B cell (primary cell): ENCODE measurements at regions not wholly inside any gene's neighbourhood (a gene's known extent, or its start where the extent isn't known, plus 50 kb on each side); places are given as distances from the start of the nearest gene placed in this dataset.

ENCODE experiments used
- ATAC-seq: fragments of 200-7000 bp; cut with Tn5 transposase; one replicate; pipeline ENCODE4 v1.10.0; 2021; ENCODE audit warnings: low read depth, mild to moderate bottlenecking, moderate number of reproducible peaks, moderate library complexity
- CTCF ChIA-PET: fragments of 350-600 bp; sonication (Branson Sonifier 250); formaldehyde crosslinking; loops from one replicate; lab custom pipeline; 2021; ENCODE audit warnings: antibody characterized with exemption, inconsistent platforms; lab: Charles Lee
- POLR2A ChIA-PET: fragments of 350-600 bp; sonication (Branson Sonifier 250); formaldehyde crosslinking; loops from one replicate; lab custom pipeline; 2021; ENCODE audit warnings: antibody characterized with exemption; lab: Charles Lee
- DNase-seq: peaks from one replicate; pipeline ENCODE4 v3.0.0; 2013
- H2AFZ ChIP-seq: 2 replicates; pipeline ENCODE4 v1.6.1; 2012; ENCODE audit warnings: mild to moderate bottlenecking, low read depth, low read length; ENCODE audit not compliant: insufficient read depth, poor library complexity, severe bottlenecking
- H3K27ac ChIP-seq, 2 donors: 1 replicate in 1 of 2; 2 replicates in 1 of 2; pipeline ENCODE4 v1.5.1; 2012 to 2013; ENCODE audit warnings: low read length in 2 of 2, mild to moderate bottlenecking in 2 of 2, moderate library complexity in 1 of 2
- H3K27me3 ChIP-seq, 4 experiments: fragments of 200-600 bp in 1 of 4; sonication (generic) in 1 of 4; replicated peaks in 1 of 4; 1 replicate in 2 of 4; 2 replicates in 2 of 4; pipeline versions ENCODE4 v1.6.1 to v1.7.0; 2013 to 2016; ENCODE audit warnings: low read length in 3 of 4, mild to moderate bottlenecking in 2 of 4, mixed read lengths in 1 of 4, moderate library complexity in 1 of 4; ENCODE audit not compliant: insufficient read depth in 4 of 4, control insufficient read depth in 3 of 4; ENCODE audit errors: control extremely low read depth in 1 of 4
- H3K36me3 ChIP-seq, 2 experiments: replicated peaks in 1 of 2; 1 replicate in 1 of 2; 2 replicates in 1 of 2; pipeline versions ENCODE4 v1.6.1 to v1.7.1; 2013; ENCODE audit warnings: low read length in 1 of 2; ENCODE audit not compliant: insufficient read depth in 2 of 2, control insufficient read depth in 1 of 2; ENCODE audit errors: control extremely low read depth in 1 of 2, extremely low read depth in 1 of 2
- H3K4me1 ChIP-seq, 2 donors: fragments of 200-600 bp in 1 of 2; sonication (generic) in 1 of 2; 1 replicate in 1 of 2; 2 replicates in 1 of 2; pipeline versions ENCODE4 v1.5.1 to v1.6.1; 2013 to 2017; ENCODE audit warnings: low read length in 2 of 2; ENCODE audit not compliant: control insufficient read depth in 2 of 2, insufficient read depth in 2 of 2
- H3K4me2 ChIP-seq: replicated peaks from 2 replicates; pipeline ENCODE3; 2012; ENCODE audit warnings: mild to moderate bottlenecking, low read depth, low read length; ENCODE audit not compliant: poor library complexity, severe bottlenecking
- H3K4me3 ChIP-seq, 5 experiments: fragments of 200-600 bp in 1 of 5; sonication (generic) in 1 of 5; 1 replicate in 3 of 5; 2 replicates in 2 of 5; pipeline versions ENCODE4 v1.5.1 to v1.7.0; 2011 to 2016; ENCODE audit warnings: low read length in 4 of 5, mild to moderate bottlenecking in 4 of 5, low read depth in 2 of 5, control low read depth in 1 of 5, moderate library complexity in 1 of 5; ENCODE audit not compliant: insufficient read depth in 1 of 5; ENCODE audit errors: control extremely low read depth in 1 of 5, extremely low read depth in 1 of 5
- H3K79me2 ChIP-seq: fragments of 200-600 bp; sonication (generic); one replicate; pipeline ENCODE4 v1.6.0; 2016; ENCODE audit warnings: low read length; ENCODE audit not compliant: control insufficient read depth, insufficient read depth
- H3K9ac ChIP-seq: fragments of 200-600 bp; sonication (generic); 2 replicates; pipeline ENCODE4 v1.6.1; 2017; ENCODE audit warnings: mild to moderate bottlenecking, low read length, moderate library complexity
- H3K9me3 ChIP-seq, 3 donors: one replicate each; pipeline versions ENCODE4 v1.6.1 to v1.7.1; 2013; ENCODE audit warnings: low read length in 2 of 3; ENCODE audit not compliant: control insufficient read depth in 2 of 3, insufficient read depth in 1 of 3; ENCODE audit errors: control extremely low read depth in 1 of 3
- H4K20me1 ChIP-seq: 2 replicates; pipeline ENCODE4 v1.6.0; 2012; ENCODE audit warnings: mild to moderate bottlenecking, low read length; ENCODE audit not compliant: insufficient read depth, control insufficient read depth, poor library complexity, severe bottlenecking
- H3K27ac Mint-ChIP-seq: one replicate; pipeline ENCODE4 v1.8.0; 2021; ENCODE audit warnings: mixed read lengths
- H3K27me3 Mint-ChIP-seq: one replicate; pipeline ENCODE4 v1.8.0; 2021; ENCODE audit warnings: mixed read lengths
- H3K4me1 Mint-ChIP-seq: one replicate; pipeline ENCODE4 v1.8.0; 2021; ENCODE audit warnings: mixed read lengths
- H3K4me3 Mint-ChIP-seq: one replicate; pipeline ENCODE4 v1.8.0; 2021; ENCODE audit warnings: mixed read lengths
- H3K9me3 Mint-ChIP-seq: one replicate; pipeline ENCODE4 v1.8.0; 2022; ENCODE audit warnings: mixed read lengths; ENCODE audit not compliant: insufficient read depth
- CTCF ChIP-seq: fragments of 200-600 bp; IDR thresholded peaks from one replicate; pipeline ENCODE4 v1.8.0; 2022; ENCODE audit warnings: antibody characterized with exemption, mild to moderate bottlenecking
- EZH2 ChIP-seq: IDR thresholded peaks from 2 replicates; pipeline ENCODE4 v1.6.1; 2012; ENCODE audit warnings: borderline replicate concordance, low read depth, mild to moderate bottlenecking, moderate library complexity, low read length; ENCODE audit not compliant: insufficient read depth, poor library complexity, severe bottlenecking
- WGBS: methylation state at CpG from one replicate; pipeline ENCODE4 v1.1.5; 2013; ENCODE audit warnings: missing lambda C conversion rate; ENCODE audit not compliant: insufficient coverage; 5-methylcytosine and 5-hydroxymethylcytosine counted together
- intact Hi-C: fragments of 100-400 bp; cut with micrococcal nuclease; formaldehyde crosslinking; loops from one replicate; pipeline ENCODE4 v1.10.0; 2022

- no CpG with 5 or more reads among the region's 1 CpG for WGBS
- H3K4me3 ChIP-seq = no peak overlapping the region
- Mint-ChIP-seq H3K4me1 (no peaks in the 10 kb centered on the region), H3K9me3 (no peaks in the 10 kb centered on the region), H3K4me3 (no peak overlapping the region), H3K27me3 (peaks cover 12% of the 10 kb centered on the region), H3K27ac (no peak overlapping the region)
- H3K27ac ChIP-seq = no peak overlapping the region
- H4K20me1 ChIP-seq = no peaks in the 10 kb centered on the region
- ChIA-PET CTCF (interaction anchor here (0.6 kb wide), 1 partner anchor 644 kb away, joined by 3 read pairs; no protein-coding TSS in a partner anchor), POLR2A (no interaction called here)
- H3K27me3 ChIP-seq = peaks cover 0 to 4% (median 0%) of the 10 kb centered on the region in 4 experiments
- H3K4me2 ChIP-seq = no peak overlapping the region
- H3K4me1 ChIP-seq = no peaks in the 10 kb centered on the region
- intact Hi-C loops = no loop called here
- H3K9ac ChIP-seq = no peak overlapping the region
- DNase-seq = no peak
- H3K9me3 ChIP-seq = peaks cover 0 to 5% (median 0%) of the 10 kb centered on the region in 3 donors
- TF ChIP-seq EZH2 (no peak), CTCF (no peak)
- no peaks in the 10 kb centered on the region for H3K36me3 ChIP-seq
- H3K79me2 ChIP-seq = no peaks in the 10 kb centered on the region
- H2AFZ ChIP-seq = no peak overlapping the region
- ATAC-seq = no peak
Observed at GRCh38 chr20:40451552-40451951, 237.5 kb downstream of the MAFB start.

- 95% methylated on average over 3 of the region's 4 CpGs for WGBS
- H3K9ac ChIP-seq = no peak overlapping the region
- H3K27ac ChIP-seq = no peak overlapping the region
- POLR2A ChIA-PET = no interaction called here
- peaks cover 0 to 5% (median 0%) of the 10 kb centered on the region in 3 donors for H3K9me3 ChIP-seq
- no peak for ATAC-seq
- Mint-ChIP-seq H3K27me3 (peaks cover 16% of the 10 kb centered on the region), H3K4me3 (no peak overlapping the region), H3K9me3 (no peaks in the 10 kb centered on the region), H3K27ac (no peak overlapping the region), H3K4me1 (no peaks in the 10 kb centered on the region)
- CTCF ChIA-PET = no interaction called here
- intact Hi-C loops = no loop called here
- no peak overlapping the region for H2AFZ ChIP-seq
- no peak for DNase-seq
- no peaks in the 10 kb centered on the region for H3K36me3 ChIP-seq
- no peak overlapping the region for H3K4me2 ChIP-seq
- TF ChIP-seq CTCF (no peak), EZH2 (no peak)
- H3K27me3 ChIP-seq = peaks cover 0 to 4% (median 1%) of the 10 kb centered on the region in 4 experiments
- H3K4me3 ChIP-seq = no peak overlapping the region
- no peaks in the 10 kb centered on the region for H4K20me1 ChIP-seq
- no peaks in the 10 kb centered on the region for H3K79me2 ChIP-seq
- no peaks in the 10 kb centered on the region for H3K4me1 ChIP-seq
Observed at GRCh38 chr20:40449974-40450616, 238.9 kb downstream of the MAFB start.
